ENCODE measurements at regions not wholly inside any gene's neighbourhood (a gene's known extent, or its start where the extent isn't known, plus 50 kb on each side); places are given as distances from the start of the nearest gene placed in this dataset.

GRCh38 chrX:39222346-39223113, 421.3 kb downstream of the MID1IP1 start:
- H4K5ac ChIP-seq (ENCODE audit: insufficient read length, low read depth, low read length): no peak overlapping the region
- H3K4me3 Mint-ChIP-seq: no peak overlapping the region; a peak in 1 of 5 replicates
- no peak overlapping the region for H2BK5ac ChIP-seq (ENCODE audit: insufficient read length, low read length)
- H4K20me1 ChIP-seq (ENCODE audit: control insufficient read depth, insufficient read depth, insufficient read length): no peaks in the 10 kb centered on the region
- H2BK20ac ChIP-seq (ENCODE audit: low read depth, low read length, poor library complexity, severe bottlenecking): no peak overlapping the region
- H3K36me3 Mint-ChIP-seq (ENCODE audit: insufficient read depth in 1 of 3, low read depth in 3 of 3): peaks cover 0 to 6% (median 5%) of the 10 kb centered on the region in 3 experiments; a peak in 5 of 7 replicates
- H2AFZ ChIP-seq (ENCODE audit: low read length): no peak overlapping the region
- no peak for DNase-seq
- no peak overlapping the region for H3K27ac ChIP-seq (ENCODE audit: insufficient read length, low read depth, low read length)
- H3K56ac ChIP-seq (ENCODE audit: insufficient read length, low read depth, low read length): no peak overlapping the region
- no peak overlapping the region for H2BK12ac ChIP-seq (ENCODE audit: insufficient read length, low read depth, low read length)
- no peak overlapping the region for H4K8ac ChIP-seq (replicated peaks; ENCODE audit: insufficient read length, low read depth, low read length)
- no peak overlapping the region for H2BK15ac ChIP-seq (ENCODE audit: low read depth, low read length)
- no peak for TF ChIP-seq CTCF (conservative IDR thresholded peaks at IDR 0.05)
- H3K4me1 Mint-ChIP-seq: peaks cover 11% of the 10 kb centered on the region in 2 experiments
- peaks cover 18% of the 10 kb centered on the region for H3K27me3 Mint-ChIP-seq (ENCODE audit: low read depth)
- no peaks in the 10 kb centered on the region for H3K9me3 ChIP-seq (ENCODE audit: control insufficient read depth, low read depth, low read length)
- H3K9me3 Mint-ChIP-seq: peaks cover 61 to 68% of the 10 kb centered on the region in 2 experiments
- no CpG with 5 or more reads among the region's 4 CpGs for whole genome bisulfite sequencing (ENCODE audit: extremely low coverage, insufficient read length, low lambda C conversion rate)
- no peak overlapping the region for H3K4me2 ChIP-seq (ENCODE audit: insufficient read depth, insufficient read length, low read length)
- H3K27me3 ChIP-seq (ENCODE audit: insufficient read depth, low read length): no peaks in the 10 kb centered on the region; the same call in 1 of the 2 replicates
- no peak overlapping the region for H3K9ac ChIP-seq (ENCODE audit: extremely low read depth, insufficient read length, low read length)
- H2AK5ac ChIP-seq (ENCODE audit: insufficient read length, low read length): no peak overlapping the region
- no peak overlapping the region for H3T11ph ChIP-seq (ENCODE audit: low read length)
- H3K79me2 ChIP-seq (ENCODE audit: insufficient read depth, low read length): no peaks in the 10 kb centered on the region
- H2BK120ac ChIP-seq (ENCODE audit: low read depth, low read length, poor library complexity, severe bottlenecking): no peak overlapping the region
- no peaks in the 10 kb centered on the region for H3K79me1 ChIP-seq (ENCODE audit: insufficient read depth, low read depth, low read length, poor library complexity, severe bottlenecking)
- H4K91ac ChIP-seq (ENCODE audit: insufficient read length, low read depth, low read length): no peak overlapping the region
- H3K18ac ChIP-seq (ENCODE audit: insufficient read length, low read depth, low read length): no peak overlapping the region
- no peak overlapping the region for H3K27ac Mint-ChIP-seq
- no peak overlapping the region for H3K4ac ChIP-seq (ENCODE audit: low read depth, low read length)
- peaks cover 4% of the 10 kb centered on the region; the same call in 1 of the 2 replicates for H3K4me1 ChIP-seq (ENCODE audit: insufficient read depth, low read length)
- no peaks in the 10 kb centered on the region for H3K23me2 ChIP-seq (ENCODE audit: insufficient read length, low read depth, low read length, poor library complexity, severe bottlenecking)
- H3K23ac ChIP-seq (ENCODE audit: insufficient read length, low read depth, low read length): no peak overlapping the region
- no peak overlapping the region for H3K14ac ChIP-seq (ENCODE audit: insufficient read depth, low read length)

Measured in H9 (cell line).